GM19099 (cell line): ENCODE measurements at regions not wholly inside any gene's neighbourhood (a gene's known extent, or its start where the extent isn't known, plus 50 kb on each side); places are given as distances from the start of the nearest gene placed in this dataset.

Source experiments
- POLR2A ChIP-seq: IDR thresholded peaks from 3 replicates; pipeline ENCODE4 v1.6.1; 2011; ENCODE audit warnings: low read depth; ENCODE audit not compliant: insufficient read length; ENCODE audit errors: extremely low read depth

DNA sequence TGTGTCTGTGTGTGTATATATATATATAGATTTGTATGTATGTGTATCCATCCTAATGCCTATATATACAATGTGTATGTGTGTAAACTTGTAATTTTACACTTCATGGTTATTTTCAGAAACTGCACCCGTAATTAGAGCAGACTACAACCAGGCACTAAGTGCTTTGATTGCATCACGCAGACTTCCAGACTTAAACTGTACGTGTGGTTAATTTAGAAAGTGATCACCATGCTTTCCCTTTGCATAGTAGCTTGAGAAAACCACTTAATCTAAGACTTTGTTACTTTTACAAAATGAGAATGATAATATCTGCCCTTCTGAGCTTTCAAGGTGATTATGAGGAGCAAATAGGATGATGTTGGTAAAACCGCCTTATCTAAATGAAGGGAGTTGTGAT lies 50.1 kb upstream of the E2F3 start:
- TF ChIP-seq POLR2A: no peak
